ENCODE measurements at regions not wholly inside any gene's neighbourhood (a gene's known extent, or its start where the extent isn't known, plus 50 kb on each side); places are given as distances from the start of the nearest gene placed in this dataset.

GRCh38 chr2:45301307-45302277 is 292.3 kb upstream of the SIX2 start:
- no peak for DNase-seq (ENCODE audit: low spot score)

GRCh38 chr2:45300026-45300750 is 290.9 kb upstream of the SIX2 start:
- no peak for DNase-seq (ENCODE audit: low spot score)

GRCh38 chr2:45299361-45299760 is 290.1 kb upstream of the SIX2 start:
- DNase-seq (ENCODE audit: low spot score) = no peak

GRCh38 chr2:45293182-45293581 is 283.9 kb upstream of the SIX2 start:
- no peak for DNase-seq (ENCODE audit: low spot score)

GRCh38 chr2:45291296-45291701 is 282.0 kb upstream of the SIX2 start:
- DNase-seq (ENCODE audit: low spot score) = no peak

- DNase-seq (ENCODE audit: low spot score) = no peak
Measured at GRCh38 chr2:45289997-45290709, 280.9 kb upstream of the SIX2 start.

GRCh38 chr2:45288532-45289417 is 279.5 kb upstream of the SIX2 start:
- DNase-seq (ENCODE audit: low spot score) = no peak

- no peak for DNase-seq (ENCODE audit: low spot score)
Measured at GRCh38 chr2:45287045-45287444, 277.8 kb upstream of the SIX2 start.

- DNase-seq (ENCODE audit: low spot score) = no peak
Measured at GRCh38 chr2:45285771-45286390, 276.6 kb upstream of the SIX2 start.

GRCh38 chr2:45285311-45285710 is 276.1 kb upstream of the SIX2 start:
- no peak for DNase-seq (ENCODE audit: low spot score)

- no peak for DNase-seq (ENCODE audit: low spot score)
Measured at GRCh38 chr2:45284621-45284995, 275.4 kb upstream of the SIX2 start.

GRCh38 chr2:45283764-45284620 is 274.7 kb upstream of the SIX2 start:
- no peak for DNase-seq (ENCODE audit: low spot score)

GRCh38 chr2:45282646-45283045 is 273.4 kb upstream of the SIX2 start:
- DNase-seq (ENCODE audit: low spot score) = no peak

GRCh38 chr2:45281311-45281710 is 272.1 kb upstream of the SIX2 start:
- DNase-seq (ENCODE audit: low spot score) = no peak

GRCh38 chr2:45280794-45281193 is 271.5 kb upstream of the SIX2 start:
- no peak for DNase-seq (ENCODE audit: low spot score)

GRCh38 chr2:45279356-45279755 is 270.1 kb upstream of the SIX2 start:
- no peak for DNase-seq (ENCODE audit: low spot score)

GRCh38 chr2:45278365-45279078 is 269.3 kb upstream of the SIX2 start:
- no peak for DNase-seq (ENCODE audit: low spot score)

- DNase-seq (ENCODE audit: low spot score) = no peak
Measured at GRCh38 chr2:45276914-45277313, 267.7 kb upstream of the SIX2 start.

GRCh38 chr2:45275806-45276205 is 266.6 kb upstream of the SIX2 start:
- no peak for DNase-seq (ENCODE audit: low spot score)
